CD4-positive, alpha-beta T cell treated with Interleukin-17A for 4 hours (primary cell): ENCODE measurements at regions not wholly inside any gene's neighbourhood (a gene's known extent, or its start where the extent isn't known, plus 50 kb on each side); places are given as distances from the start of the nearest gene placed in this dataset.

Experiments used
- DNase-seq: peaks from one replicate; pipeline ENCODE4 v3.0.0-alpha.2; 2020; ENCODE audit warnings: mixed read lengths

- no peak for DNase-seq
Observed at GRCh38 chr15:70315431-70315830, 217.7 kb upstream of the TLE3 start.

GRCh38 chr15:70314688-70315087 lies 217.0 kb upstream of the TLE3 start:
- no peak for DNase-seq

GRCh38 chr15:70314018-70314354 lies 216.3 kb upstream of the TLE3 start:
- DNase-seq = no peak

- no peak for DNase-seq
Observed at GRCh38 chr15:70313099-70314017, 215.6 kb upstream of the TLE3 start.

- DNase-seq = no peak
Observed at GRCh38 chr15:70311821-70312220, 214.1 kb upstream of the TLE3 start.

GRCh38 chr15:70309716-70310115 lies 212.0 kb upstream of the TLE3 start:
- no peak for DNase-seq

GRCh38 chr15:70308735-70309434 lies 211.2 kb upstream of the TLE3 start:
- no peak for DNase-seq

GRCh38 chr15:70308011-70308734 lies 210.5 kb upstream of the TLE3 start:
- DNase-seq = peak; percentile 23

- no peak for DNase-seq
Observed at GRCh38 chr15:70306582-70306981, 208.9 kb upstream of the TLE3 start.

- no peak for DNase-seq
Observed at GRCh38 chr15:70306081-70306480, 208.4 kb upstream of the TLE3 start.

- DNase-seq = no peak
Observed at GRCh38 chr15:70303981-70304380, 206.3 kb upstream of the TLE3 start.

GRCh38 chr15:70302360-70302759 lies 204.6 kb upstream of the TLE3 start:
- DNase-seq = no peak

GRCh38 chr15:70301396-70301795 lies 203.7 kb upstream of the TLE3 start:
- DNase-seq = no peak

GRCh38 chr15:70299931-70300869 lies 202.5 kb upstream of the TLE3 start:
- DNase-seq = peak; percentile 73

- DNase-seq = no peak
Observed at GRCh38 chr15:70297465-70298058, 199.8 kb upstream of the TLE3 start.

GRCh38 chr15:70294731-70295305 lies 197.1 kb upstream of the TLE3 start:
- DNase-seq = no peak

- DNase-seq = no peak
Observed at GRCh38 chr15:70293591-70294470, 196.1 kb upstream of the TLE3 start.

GRCh38 chr15:70293138-70293537 lies 195.4 kb upstream of the TLE3 start:
- DNase-seq = no peak

GRCh38 chr15:70292076-70292760 lies 194.5 kb upstream of the TLE3 start:
- no peak for DNase-seq
